ENCODE measurements at regions not wholly inside any gene's neighbourhood (a gene's known extent, or its start where the extent isn't known, plus 50 kb on each side); places are given as distances from the start of the nearest gene placed in this dataset.
"Not testable (repeated sequence)": the region's sequence is repeated elsewhere in the genome, so short reads cannot be mapped to it uniquely, and the experiment has no call there.

DNA sequence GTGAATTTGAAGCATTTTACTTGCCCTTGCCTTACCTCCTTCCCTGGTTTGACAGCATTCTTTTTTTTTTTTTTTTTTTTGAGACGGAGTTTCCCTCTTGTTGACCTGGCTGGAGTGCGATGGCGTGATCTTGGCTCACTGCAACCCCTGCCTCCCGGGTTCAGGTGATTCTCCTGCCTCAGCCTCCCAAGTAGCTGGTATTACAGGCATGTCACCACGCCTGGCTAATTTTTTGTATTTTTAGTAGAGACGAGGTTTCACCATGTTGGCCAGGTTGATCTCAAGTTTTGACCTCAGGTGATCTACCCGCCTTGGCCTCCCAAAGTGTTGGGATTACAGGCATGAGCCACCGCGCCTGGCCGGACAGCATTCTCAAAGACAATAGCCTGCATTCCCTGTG is 380.4 kb upstream of the NDST4 start:
- TF ChIP-seq, protein P1, sequence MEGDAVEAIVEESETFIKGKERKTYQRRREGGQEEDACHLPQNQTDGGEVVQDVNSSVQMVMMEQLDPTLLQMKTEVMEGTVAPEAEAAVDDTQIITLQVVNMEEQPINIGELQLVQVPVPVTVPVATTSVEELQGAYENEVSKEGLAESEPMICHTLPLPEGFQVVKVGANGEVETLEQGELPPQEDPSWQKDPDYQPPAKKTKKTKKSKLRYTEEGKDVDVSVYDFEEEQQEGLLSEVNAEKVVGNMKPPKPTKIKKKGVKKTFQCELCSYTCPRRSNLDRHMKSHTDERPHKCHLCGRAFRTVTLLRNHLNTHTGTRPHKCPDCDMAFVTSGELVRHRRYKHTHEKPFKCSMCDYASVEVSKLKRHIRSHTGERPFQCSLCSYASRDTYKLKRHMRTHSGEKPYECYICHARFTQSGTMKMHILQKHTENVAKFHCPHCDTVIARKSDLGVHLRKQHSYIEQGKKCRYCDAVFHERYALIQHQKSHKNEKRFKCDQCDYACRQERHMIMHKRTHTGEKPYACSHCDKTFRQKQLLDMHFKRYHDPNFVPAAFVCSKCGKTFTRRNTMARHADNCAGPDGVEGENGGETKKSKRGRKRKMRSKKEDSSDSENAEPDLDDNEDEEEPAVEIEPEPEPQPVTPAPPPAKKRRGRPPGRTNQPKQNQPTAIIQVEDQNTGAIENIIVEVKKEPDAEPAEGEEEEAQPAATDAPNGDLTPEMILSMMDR (IDR thresholded peaks at IDR 0.05; ENCODE audit: insufficient read depth, low read length) = not testable (repeated sequence)
- not testable (repeated sequence) for TF ChIP-seq POLR2AphosphoS5 (IDR thresholded peaks at IDR 0.05; ENCODE audit: low read depth); SPI1 (IDR thresholded peaks at IDR 0.05; ENCODE audit: borderline replicate concordance, low read depth); GABPA (IDR thresholded peaks at IDR 0.05; ENCODE audit: low read depth)
- TF ChIP-seq, protein P2, sequence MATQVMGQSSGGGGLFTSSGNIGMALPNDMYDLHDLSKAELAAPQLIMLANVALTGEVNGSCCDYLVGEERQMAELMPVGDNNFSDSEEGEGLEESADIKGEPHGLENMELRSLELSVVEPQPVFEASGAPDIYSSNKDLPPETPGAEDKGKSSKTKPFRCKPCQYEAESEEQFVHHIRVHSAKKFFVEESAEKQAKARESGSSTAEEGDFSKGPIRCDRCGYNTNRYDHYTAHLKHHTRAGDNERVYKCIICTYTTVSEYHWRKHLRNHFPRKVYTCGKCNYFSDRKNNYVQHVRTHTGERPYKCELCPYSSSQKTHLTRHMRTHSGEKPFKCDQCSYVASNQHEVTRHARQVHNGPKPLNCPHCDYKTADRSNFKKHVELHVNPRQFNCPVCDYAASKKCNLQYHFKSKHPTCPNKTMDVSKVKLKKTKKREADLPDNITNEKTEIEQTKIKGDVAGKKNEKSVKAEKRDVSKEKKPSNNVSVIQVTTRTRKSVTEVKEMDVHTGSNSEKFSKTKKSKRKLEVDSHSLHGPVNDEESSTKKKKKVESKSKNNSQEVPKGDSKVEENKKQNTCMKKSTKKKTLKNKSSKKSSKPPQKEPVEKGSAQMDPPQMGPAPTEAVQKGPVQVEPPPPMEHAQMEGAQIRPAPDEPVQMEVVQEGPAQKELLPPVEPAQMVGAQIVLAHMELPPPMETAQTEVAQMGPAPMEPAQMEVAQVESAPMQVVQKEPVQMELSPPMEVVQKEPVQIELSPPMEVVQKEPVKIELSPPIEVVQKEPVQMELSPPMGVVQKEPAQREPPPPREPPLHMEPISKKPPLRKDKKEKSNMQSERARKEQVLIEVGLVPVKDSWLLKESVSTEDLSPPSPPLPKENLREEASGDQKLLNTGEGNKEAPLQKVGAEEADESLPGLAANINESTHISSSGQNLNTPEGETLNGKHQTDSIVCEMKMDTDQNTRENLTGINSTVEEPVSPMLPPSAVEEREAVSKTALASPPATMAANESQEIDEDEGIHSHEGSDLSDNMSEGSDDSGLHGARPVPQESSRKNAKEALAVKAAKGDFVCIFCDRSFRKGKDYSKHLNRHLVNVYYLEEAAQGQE (IDR thresholded peaks at IDR 0.05; ENCODE audit: insufficient replicate concordance, low read depth) = not testable (repeated sequence)

All from HL-60 (cell line).